ENCODE measurements at regions not wholly inside any gene's neighbourhood (a gene's known extent, or its start where the extent isn't known, plus 50 kb on each side); places are given as distances from the start of the nearest gene placed in this dataset.

GRCh38 chr10:79001082-79001885 is 67.5 kb upstream of the ZMIZ1 start:
- DNase-seq = no peak
- ChIA-PET CTCF (no interaction called here), POLR2A (interaction anchor here (0.6 kb wide), 1 partner anchor 13 kb away, joined by 3 read pairs; no protein-coding TSS in a partner anchor)
- no peaks in the 10 kb centered on the region for H3F3A ChIP-seq (replicated peaks; ENCODE audit: insufficient read depth)
- H2AFZ ChIP-seq (ENCODE audit: low read depth) = no peak overlapping the region
- no peaks in the 10 kb centered on the region for H3K27me3 ChIP-seq (ENCODE audit: insufficient read depth)
- H3K4me3 ChIP-seq (ENCODE audit: low read depth in 2 of 2, low read length in 1 of 2) = no peak overlapping the region
- H3K9ac ChIP-seq = no peak overlapping the region
- no peak overlapping the region for H3K27ac ChIP-seq (ENCODE audit: low read depth in 2 of 2, low read length in 1 of 2)
- peaks cover 0 to 53% of the 10 kb centered on the region in 2 experiments; a peak in 1 of 4 replicates for H3K4me1 ChIP-seq (ENCODE audit: control insufficient read depth in 1 of 2, insufficient read depth in 2 of 2, low read depth in 1 of 2, low read length in 1 of 2)
- H3K9me2 ChIP-seq = no peaks in the 10 kb centered on the region
- H3K9me3 ChIP-seq = no peaks in the 10 kb centered on the region
- no peak overlapping the region for H3K4me2 ChIP-seq
- H3K36me3 ChIP-seq (replicated peaks in 1 of 2; ENCODE audit: control insufficient read depth in 1 of 2, insufficient read depth in 2 of 2, low read length in 1 of 2) = no peaks in the 10 kb centered on the region
- WGBS (ENCODE audit: low lambda C conversion rate) = 88% methylated on average over 10 of the region's 10 CpGs
- no peaks in the 10 kb centered on the region for H4K20me1 ChIP-seq (ENCODE audit: insufficient read depth)
- no peak for TF ChIP-seq POLR2AphosphoS5 (IDR thresholded peaks at IDR 0.05; ENCODE audit: low read depth, low read length)
- no peak for TF ChIP-seq USF1 (IDR thresholded peaks at IDR 0.05; ENCODE audit: borderline replicate concordance, low read depth)
- TF ChIP-seq MAX (IDR thresholded peaks at IDR 0.05; ENCODE audit: low read depth) = no peak
- TF ChIP-seq ZBTB33 (IDR thresholded peaks at IDR 0.05; ENCODE audit: borderline replicate concordance, low read depth) = no peak
- TF ChIP-seq RAD21 (IDR thresholded peaks at IDR 0.05; ENCODE audit: low read length) = no peak
- no peak for TF ChIP-seq GATA2 (CRISPR knock-in tag; IDR thresholded peaks at IDR 0.05)
- TF ChIP-seq TAF1 (IDR thresholded peaks at IDR 0.05; ENCODE audit: borderline replicate concordance, low read depth, low read length) = no peak
- TF ChIP-seq JUND (IDR thresholded peaks at IDR 0.05) = no peak
- no peak for TF ChIP-seq TCF12 (IDR thresholded peaks at IDR 0.05)
- no peak for TF ChIP-seq RFX5 (IDR thresholded peaks at IDR 0.05; ENCODE audit: low read length)
- no peak for TF ChIP-seq ELF1 (IDR thresholded peaks at IDR 0.05)
- no peak for TF ChIP-seq TEAD4 (IDR thresholded peaks at IDR 0.05; ENCODE audit: borderline replicate concordance, insufficient read depth)
- TF ChIP-seq FOSL2 (IDR thresholded peaks at IDR 0.05; ENCODE audit: borderline replicate concordance, low read depth) = no peak
- no peak for TF ChIP-seq FOXJ3 (CRISPR knock-in tag; IDR thresholded peaks at IDR 0.05)
- TF ChIP-seq NRF1 (IDR thresholded peaks at IDR 0.05; ENCODE audit: low read depth, low read length) = no peak
- no peak for TF ChIP-seq YY1 (IDR thresholded peaks at IDR 0.05; ENCODE audit: low read depth)
- TF ChIP-seq SMC3 (IDR thresholded peaks at IDR 0.05; ENCODE audit: low read depth, low read length) = no peak
- TF ChIP-seq RXRA (IDR thresholded peaks at IDR 0.05; ENCODE audit: borderline replicate concordance, low read depth) = no peak
- H3K79me2 ChIP-seq (ENCODE audit: insufficient read depth) = no peaks in the 10 kb centered on the region
